Esophagus muscularis mucosa (tissue), 3 donors: ENCODE measurements at regions not wholly inside any gene's neighbourhood (a gene's known extent, or its start where the extent isn't known, plus 50 kb on each side); places are given as distances from the start of the nearest gene placed in this dataset.

Experiments
- POLR2A ChIP-seq: fragments of 450-650 bp; IDR thresholded peaks from one replicate; pipeline ENCODE4 v1.6.1; 2017; ENCODE audit warnings: antibody characterized with exemption, moderate library complexity, mild to moderate bottlenecking, low read depth
- POLR2AphosphoS5 ChIP-seq, 2 donors: sonication (generic); formaldehyde crosslinking; IDR thresholded peaks; one replicate each; pipeline ENCODE4 v1.6.1; 2017; ENCODE audit warnings: antibody characterized with exemption in 2 of 2
- TF ChIP-seq, protein P1 (sequence below), 3 experiments: fragments of 200-600 bp in 2 of 3; fragments of 450-650 bp in 1 of 3; sonication (generic) in 2 of 3; IDR thresholded peaks; one replicate each; pipeline ENCODE4 v1.5.1; 2017 to 2019; ENCODE audit warnings: antibody characterized with exemption in 3 of 3, mild to moderate bottlenecking in 2 of 3, moderate library complexity in 1 of 3

DNA sequence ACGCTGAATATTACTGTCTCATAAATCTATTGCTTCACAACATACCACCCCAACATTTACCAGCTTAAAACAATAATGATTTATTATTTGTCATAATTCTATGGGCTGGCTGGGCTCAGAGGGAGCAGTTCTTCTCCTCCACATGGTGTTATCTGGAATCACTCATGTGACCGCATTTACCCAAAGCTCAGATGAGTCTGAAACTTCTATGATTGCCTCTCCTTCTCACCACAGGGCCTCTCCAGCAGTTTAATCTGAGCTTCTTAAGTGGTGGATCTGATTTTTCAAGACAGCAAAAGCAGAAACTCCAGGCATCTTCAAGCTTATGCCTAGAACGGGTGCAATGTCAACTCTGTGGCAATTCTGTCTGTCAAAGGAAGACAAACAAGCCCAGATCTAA is 210.3 kb upstream of the ADRA1B start:
- TF ChIP-seq, protein P1, sequence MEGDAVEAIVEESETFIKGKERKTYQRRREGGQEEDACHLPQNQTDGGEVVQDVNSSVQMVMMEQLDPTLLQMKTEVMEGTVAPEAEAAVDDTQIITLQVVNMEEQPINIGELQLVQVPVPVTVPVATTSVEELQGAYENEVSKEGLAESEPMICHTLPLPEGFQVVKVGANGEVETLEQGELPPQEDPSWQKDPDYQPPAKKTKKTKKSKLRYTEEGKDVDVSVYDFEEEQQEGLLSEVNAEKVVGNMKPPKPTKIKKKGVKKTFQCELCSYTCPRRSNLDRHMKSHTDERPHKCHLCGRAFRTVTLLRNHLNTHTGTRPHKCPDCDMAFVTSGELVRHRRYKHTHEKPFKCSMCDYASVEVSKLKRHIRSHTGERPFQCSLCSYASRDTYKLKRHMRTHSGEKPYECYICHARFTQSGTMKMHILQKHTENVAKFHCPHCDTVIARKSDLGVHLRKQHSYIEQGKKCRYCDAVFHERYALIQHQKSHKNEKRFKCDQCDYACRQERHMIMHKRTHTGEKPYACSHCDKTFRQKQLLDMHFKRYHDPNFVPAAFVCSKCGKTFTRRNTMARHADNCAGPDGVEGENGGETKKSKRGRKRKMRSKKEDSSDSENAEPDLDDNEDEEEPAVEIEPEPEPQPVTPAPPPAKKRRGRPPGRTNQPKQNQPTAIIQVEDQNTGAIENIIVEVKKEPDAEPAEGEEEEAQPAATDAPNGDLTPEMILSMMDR (IDR thresholded peaks at IDR 0.05), result no peak
- no peak for TF ChIP-seq POLR2AphosphoS5 (IDR thresholded peaks at IDR 0.05)
- TF ChIP-seq POLR2A, result no peak
